H1 (cell line): ENCODE measurements at regions not wholly inside any gene's neighbourhood (a gene's known extent, or its start where the extent isn't known, plus 50 kb on each side); places are given as distances from the start of the nearest gene placed in this dataset.

Experiments
- CHD7 ChIP-seq: fragments of 300-600 bp; sonication (generic); IDR thresholded peaks from 2 replicates; pipeline ENCODE4 v1.7.1; 2012; ENCODE audit warnings: low read length, moderate library complexity, mild to moderate bottlenecking, inconsistent platforms; ENCODE audit not compliant: insufficient replicate concordance

GRCh38 chr18:44514766-44515165 is 165.9 kb upstream of the SETBP1 start (continued):
- no peak for TF ChIP-seq CHD7
